WTC11 (cell line): ENCODE measurements at regions not wholly inside any gene's neighbourhood (a gene's known extent, or its start where the extent isn't known, plus 50 kb on each side); places are given as distances from the start of the nearest gene placed in this dataset.

ENCODE experiments used
- ARID4B ChIP-seq: sonication (generic); formaldehyde crosslinking; IDR thresholded peaks from 2 replicates; pipeline ENCODE4 v1.8.0; 2023; ENCODE audit warnings: missing genetic modification reagents, mild to moderate bottlenecking, borderline replicate concordance
- ATF2 ChIP-seq: sonication (generic); formaldehyde crosslinking; IDR thresholded peaks from 2 replicates; pipeline ENCODE4 v1.8.1; 2022; ENCODE audit warnings: low read depth, missing genetic modification reagents, borderline replicate concordance
- ATF3 ChIP-seq: sonication (generic); formaldehyde crosslinking; conservative IDR thresholded peaks from 2 replicates; pipeline ENCODE4 v1.8.1; 2022; ENCODE audit warnings: mild to moderate bottlenecking, missing genetic modification reagents
- CBFB ChIP-seq: sonication (generic); formaldehyde crosslinking; IDR thresholded peaks from 2 replicates; pipeline ENCODE4 v1.8.1; 2022; ENCODE audit warnings: mild to moderate bottlenecking, low read depth, missing genetic modification reagents
- CTCF ChIP-seq: fragments of 200-600 bp; IDR thresholded peaks from 2 replicates; pipeline ENCODE4 v1.8.0; 2022; ENCODE audit warnings: antibody characterized with exemption
- IRF1 ChIP-seq: sonication (generic); formaldehyde crosslinking; IDR thresholded peaks from 2 replicates; pipeline ENCODE4 v1.8.0; 2023; ENCODE audit warnings: missing genetic modification reagents
- IRF2 ChIP-seq: sonication (generic); formaldehyde crosslinking; IDR thresholded peaks from 2 replicates; pipeline ENCODE4 v1.8.0; 2022; ENCODE audit warnings: low read depth, missing genetic modification reagents, borderline replicate concordance
- KAT7 ChIP-seq: sonication (generic); formaldehyde crosslinking; IDR thresholded peaks from 2 replicates; pipeline ENCODE4 v1.8.1; 2023; ENCODE audit warnings: missing genetic modification reagents, mild to moderate bottlenecking, borderline replicate concordance
- RELA ChIP-seq: sonication (generic); formaldehyde crosslinking; IDR thresholded peaks from 2 replicates; pipeline ENCODE4 v1.8.1; 2022; ENCODE audit warnings: missing genetic modification reagents, mild to moderate bottlenecking, borderline replicate concordance
- TEAD1 ChIP-seq: sonication (generic); formaldehyde crosslinking; IDR thresholded peaks from 2 replicates; pipeline ENCODE4 v1.8.0; 2022; ENCODE audit warnings: mild to moderate bottlenecking, missing genetic modification reagents
- USF2 ChIP-seq: sonication (generic); formaldehyde crosslinking; IDR thresholded peaks from 2 replicates; pipeline ENCODE4 v1.8.1; 2023; ENCODE audit warnings: mild to moderate bottlenecking, missing genetic modification reagents, moderate library complexity
- ZNF121 ChIP-seq: sonication (generic); formaldehyde crosslinking; IDR thresholded peaks from 2 replicates; pipeline ENCODE4 v1.8.0; 2023; ENCODE audit warnings: missing genetic modification reagents
- ZNF138 ChIP-seq: sonication (generic); formaldehyde crosslinking; conservative IDR thresholded peaks from 2 replicates; pipeline ENCODE4 v1.8.1; 2022; ENCODE audit warnings: mild to moderate bottlenecking, moderate library complexity, missing genetic modification reagents
- ZNF396 ChIP-seq: fragments of 250-450 bp; sonication (Bioruptor Pico); IDR thresholded peaks from 2 replicates; pipeline ENCODE4 v1.8.0; 2021; ENCODE audit warnings: mild to moderate bottlenecking, moderate library complexity, borderline replicate concordance

- TF ChIP-seq ATF2 (CRISPR knock-in tag) = no peak
- no peak for TF ChIP-seq CTCF
- no peak for TF ChIP-seq CBFB
- no peak for TF ChIP-seq IRF1
- no peak for TF ChIP-seq ARID4B (CRISPR knock-in tag)
- no peak for TF ChIP-seq ZNF138 (CRISPR knock-in tag)
- no peak for TF ChIP-seq ZNF396 (CRISPR knock-in tag)
- no peak for TF ChIP-seq ZNF121 (CRISPR knock-in tag)
- TF ChIP-seq RELA (CRISPR knock-in tag) = no peak
- TF ChIP-seq TEAD1 (CRISPR knock-in tag) = no peak
- no peak for TF ChIP-seq KAT7 (CRISPR knock-in tag)
- TF ChIP-seq IRF2 (CRISPR knock-in tag) = no peak
- no peak for TF ChIP-seq USF2 (CRISPR knock-in tag)
- no peak for TF ChIP-seq ATF3 (CRISPR knock-in tag)
These were observed 835.7 kb downstream of the CDY2B start for GRCh38 chrY:17044272-17044671.
